Keratinocyte (primary cell): ENCODE measurements at regions not wholly inside any gene's neighbourhood (a gene's known extent, or its start where the extent isn't known, plus 50 kb on each side); places are given as distances from the start of the nearest gene placed in this dataset.

Source experiments
- DNase-seq: peaks from one replicate; pipeline ENCODE4 v3.0.0-alpha.2; 2011; ENCODE audit warnings: low read depth, missing footprints, low spot score
- FAIRE-seq: peaks from 2 replicates; lab custom pipeline; 2011; peaks lifted over from hg19 to GRCh38; lab: Jason Lieb, UNC
- H2AFZ ChIP-seq: 2 replicates; pipeline ENCODE4 v1.6.0; 2012; ENCODE audit warnings: low read length, control low read depth, inconsistent platforms; ENCODE audit not compliant: control insufficient read depth
- H3K27ac ChIP-seq: 2 replicates; pipeline ENCODE4 v1.5.1; 2011; ENCODE audit warnings: low read length; ENCODE audit not compliant: control insufficient read depth, insufficient read depth
- H3K27me3 ChIP-seq: 3 replicates; pipeline ENCODE4 v1.6.0; 2011; ENCODE audit warnings: low read length; ENCODE audit not compliant: control insufficient read depth, insufficient read depth; ENCODE audit errors: extremely low read depth
- H3K36me3 ChIP-seq, 2 experiments: 2 replicates in 1 of 2; 3 replicates in 1 of 2; pipeline ENCODE4 v1.5.1; 2011; ENCODE audit warnings: low read length in 2 of 2, mild to moderate bottlenecking in 1 of 2; ENCODE audit not compliant: control insufficient read depth in 2 of 2, insufficient read depth in 2 of 2; ENCODE audit errors: extremely low read depth in 1 of 2
- H3K4me1 ChIP-seq: 3 replicates; pipeline ENCODE4 v1.5.1; 2011; ENCODE audit warnings: low read length; ENCODE audit not compliant: control insufficient read depth, insufficient read depth; ENCODE audit errors: extremely low read depth
- H3K4me2 ChIP-seq: 3 replicates; pipeline ENCODE4 v1.6.0; 2011; ENCODE audit warnings: low read depth, low read length; ENCODE audit not compliant: control insufficient read depth, insufficient read depth; ENCODE audit errors: extremely low read depth
- H3K4me3 ChIP-seq, 3 experiments: fragments of 200-600 bp in 1 of 3; sonication (generic) in 1 of 3; 2 replicates in 2 of 3; 3 replicates in 1 of 3; pipeline ENCODE4 v1.5.1; 2011 to 2016; ENCODE audit warnings: low read length in 3 of 3, mild to moderate bottlenecking in 3 of 3, control low read depth in 2 of 3, inconsistent platforms in 1 of 3, low read depth in 1 of 3, mixed read lengths in 1 of 3, mixed run types in 1 of 3, moderate library complexity in 1 of 3; ENCODE audit not compliant: control insufficient read depth in 2 of 3, insufficient read depth in 2 of 3; ENCODE audit errors: extremely low read depth in 1 of 3
- H3K79me2 ChIP-seq: 2 replicates; pipeline ENCODE4 v1.6.0; 2012; ENCODE audit warnings: low read length; ENCODE audit not compliant: control insufficient read depth, insufficient read depth
- H3K9ac ChIP-seq: 3 replicates; pipeline ENCODE4 v1.6.0; 2011; ENCODE audit warnings: low read length; ENCODE audit not compliant: control insufficient read depth, insufficient read depth; ENCODE audit errors: extremely low read depth
- H3K9me1 ChIP-seq: 3 replicates; pipeline ENCODE4 v1.6.0; 2011; ENCODE audit warnings: low read length; ENCODE audit not compliant: control insufficient read depth, insufficient read depth; ENCODE audit errors: extremely low read depth
- H3K9me3 ChIP-seq: 2 replicates; pipeline ENCODE4 v1.5.1; 2012; ENCODE audit warnings: low read depth, low read length; ENCODE audit not compliant: control insufficient read depth
- H4K20me1 ChIP-seq: 3 replicates; pipeline ENCODE4 v1.6.0; 2011; ENCODE audit warnings: low read length; ENCODE audit not compliant: control insufficient read depth, insufficient read depth; ENCODE audit errors: extremely low read depth
- EZH2 ChIP-seq: IDR thresholded peaks from one replicate; pipeline ENCODE4 v1.6.1; 2012; ENCODE audit warnings: inconsistent platforms, mild to moderate bottlenecking, low read length, moderate library complexity
- dilution Hi-C: fragments of 300-500 bp; cut with MboI; formaldehyde crosslinking; loops from one replicate; pipeline ENCODE4 v1.7.0; 2020; ENCODE audit warnings: low sequenced_read_pairs; ENCODE audit not compliant: extremely low pct_ligation_motif_present
- TF ChIP-seq, protein P1 (sequence below), 3 experiments: IDR thresholded peaks in 1 of 3; conservative IDR thresholded peaks in 1 of 3; optimal IDR thresholded peaks in 1 of 3; 2 replicates in 2 of 3; 3 replicates in 1 of 3; pipeline versions ENCODE3 to v1.5.1; 2011; ENCODE audit warnings: low read length in 3 of 3, mild to moderate bottlenecking in 3 of 3, moderate library complexity in 2 of 3, control low read depth in 1 of 3, inconsistent platforms in 1 of 3; ENCODE audit not compliant: insufficient read depth in 2 of 3; ENCODE audit errors: extremely low read depth in 1 of 3

DNA sequence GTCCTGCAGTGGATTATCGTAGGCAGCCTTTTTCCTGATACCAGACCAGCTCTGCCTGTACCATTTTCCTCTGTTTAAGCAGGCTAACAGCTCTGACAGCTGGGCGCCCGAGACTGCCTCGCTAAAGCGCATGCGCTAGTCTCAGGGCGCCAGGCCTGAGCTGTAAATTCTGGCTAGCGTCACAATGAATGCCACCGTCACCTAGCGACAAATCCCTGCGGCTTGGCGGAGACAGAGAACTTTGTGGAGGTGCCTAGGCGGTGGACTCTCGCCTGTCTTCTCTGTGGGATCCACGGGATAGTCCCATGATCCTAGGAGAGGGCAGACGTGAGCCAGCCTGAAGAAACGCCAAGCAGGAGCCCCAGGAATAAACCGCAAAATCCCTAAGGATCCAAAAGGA is 573.9 kb downstream of the KCNJ18 start:
- no peak overlapping the region for H3K9ac ChIP-seq
- H3K27me3 ChIP-seq, result no peaks in the 10 kb centered on the region
- DNase-seq (no peak), FAIRE-seq (no peak)
- H3K79me2 ChIP-seq, result no peaks in the 10 kb centered on the region
- peaks cover 10% of the 10 kb centered on the region for H3K9me3 ChIP-seq
- H3K4me2 ChIP-seq, result no peak overlapping the region
- no peaks in the 10 kb centered on the region for H3K4me1 ChIP-seq
- TF ChIP-seq, protein P1, sequence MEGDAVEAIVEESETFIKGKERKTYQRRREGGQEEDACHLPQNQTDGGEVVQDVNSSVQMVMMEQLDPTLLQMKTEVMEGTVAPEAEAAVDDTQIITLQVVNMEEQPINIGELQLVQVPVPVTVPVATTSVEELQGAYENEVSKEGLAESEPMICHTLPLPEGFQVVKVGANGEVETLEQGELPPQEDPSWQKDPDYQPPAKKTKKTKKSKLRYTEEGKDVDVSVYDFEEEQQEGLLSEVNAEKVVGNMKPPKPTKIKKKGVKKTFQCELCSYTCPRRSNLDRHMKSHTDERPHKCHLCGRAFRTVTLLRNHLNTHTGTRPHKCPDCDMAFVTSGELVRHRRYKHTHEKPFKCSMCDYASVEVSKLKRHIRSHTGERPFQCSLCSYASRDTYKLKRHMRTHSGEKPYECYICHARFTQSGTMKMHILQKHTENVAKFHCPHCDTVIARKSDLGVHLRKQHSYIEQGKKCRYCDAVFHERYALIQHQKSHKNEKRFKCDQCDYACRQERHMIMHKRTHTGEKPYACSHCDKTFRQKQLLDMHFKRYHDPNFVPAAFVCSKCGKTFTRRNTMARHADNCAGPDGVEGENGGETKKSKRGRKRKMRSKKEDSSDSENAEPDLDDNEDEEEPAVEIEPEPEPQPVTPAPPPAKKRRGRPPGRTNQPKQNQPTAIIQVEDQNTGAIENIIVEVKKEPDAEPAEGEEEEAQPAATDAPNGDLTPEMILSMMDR (optimal IDR thresholded peaks at IDR 0.05 in 1 of 3, IDR thresholded peaks at IDR 0.05 in 1 of 3, conservative IDR thresholded peaks at IDR 0.05 in 1 of 3; ENCODE audit: extremely low read depth in 1 of 3, insufficient read depth in 2 of 3, low read length in 3 of 3), result no peak
- no peaks in the 10 kb centered on the region for H4K20me1 ChIP-seq
- dilution Hi-C loops, result no loop called here
- no peaks in the 10 kb centered on the region for H3K9me1 ChIP-seq
- H3K27ac ChIP-seq, result no peak overlapping the region
- H3K36me3 ChIP-seq, result no peaks in the 10 kb centered on the region
- no peak overlapping the region for H3K4me3 ChIP-seq
- no peak overlapping the region for H2AFZ ChIP-seq

DNA sequence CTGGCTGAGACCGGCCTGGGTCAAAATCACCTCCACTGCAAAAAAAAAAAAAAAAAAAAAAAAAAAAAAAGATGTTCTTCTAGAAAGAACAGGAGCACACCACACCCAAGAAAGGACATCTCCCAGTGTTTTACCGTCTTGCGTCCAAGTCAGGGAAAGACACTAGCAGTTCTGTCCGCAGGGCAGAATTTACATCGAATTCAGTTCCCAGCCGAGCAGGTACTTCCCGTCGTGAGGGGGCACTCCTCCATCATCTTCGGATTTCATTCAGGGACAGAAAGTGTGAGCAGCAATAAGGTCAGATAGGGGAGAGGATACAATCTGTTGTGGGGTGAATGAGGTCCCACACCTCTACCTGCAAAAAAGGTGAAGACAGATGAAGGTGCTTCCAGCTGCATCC is 574.7 kb downstream of the KCNJ18 start:
- Histone ChIP-seq H3K4me3 (no peak overlapping the region), H3K4me2 (no peak overlapping the region), H4K20me1 (no peaks in the 10 kb centered on the region), H3K4me1 (no peaks in the 10 kb centered on the region), H3K79me2 (no peaks in the 10 kb centered on the region), H3K36me3 (no peaks in the 10 kb centered on the region), H3K27ac (no peak overlapping the region), H2AFZ (no peak overlapping the region), H3K9me1 (no peaks in the 10 kb centered on the region), H3K27me3 (no peaks in the 10 kb centered on the region), H3K9ac (no peak overlapping the region), H3K9me3 (peaks cover 10% of the 10 kb centered on the region)
- FAIRE-seq (no peak), DNase-seq (no peak)
- dilution Hi-C loops, result no loop called here
- TF ChIP-seq, protein P1 (optimal IDR thresholded peaks at IDR 0.05 in 1 of 3, IDR thresholded peaks at IDR 0.05 in 1 of 3, conservative IDR thresholded peaks at IDR 0.05 in 1 of 3; ENCODE audit: extremely low read depth in 1 of 3, insufficient read depth in 2 of 3, low read length in 3 of 3), result no peak
- TF ChIP-seq EZH2, result no peak
